ENCODE measurements at regions not wholly inside any gene's neighbourhood (a gene's known extent, or its start where the extent isn't known, plus 50 kb on each side); places are given as distances from the start of the nearest gene placed in this dataset.

- TF ChIP-seq, protein P1, sequence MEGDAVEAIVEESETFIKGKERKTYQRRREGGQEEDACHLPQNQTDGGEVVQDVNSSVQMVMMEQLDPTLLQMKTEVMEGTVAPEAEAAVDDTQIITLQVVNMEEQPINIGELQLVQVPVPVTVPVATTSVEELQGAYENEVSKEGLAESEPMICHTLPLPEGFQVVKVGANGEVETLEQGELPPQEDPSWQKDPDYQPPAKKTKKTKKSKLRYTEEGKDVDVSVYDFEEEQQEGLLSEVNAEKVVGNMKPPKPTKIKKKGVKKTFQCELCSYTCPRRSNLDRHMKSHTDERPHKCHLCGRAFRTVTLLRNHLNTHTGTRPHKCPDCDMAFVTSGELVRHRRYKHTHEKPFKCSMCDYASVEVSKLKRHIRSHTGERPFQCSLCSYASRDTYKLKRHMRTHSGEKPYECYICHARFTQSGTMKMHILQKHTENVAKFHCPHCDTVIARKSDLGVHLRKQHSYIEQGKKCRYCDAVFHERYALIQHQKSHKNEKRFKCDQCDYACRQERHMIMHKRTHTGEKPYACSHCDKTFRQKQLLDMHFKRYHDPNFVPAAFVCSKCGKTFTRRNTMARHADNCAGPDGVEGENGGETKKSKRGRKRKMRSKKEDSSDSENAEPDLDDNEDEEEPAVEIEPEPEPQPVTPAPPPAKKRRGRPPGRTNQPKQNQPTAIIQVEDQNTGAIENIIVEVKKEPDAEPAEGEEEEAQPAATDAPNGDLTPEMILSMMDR (IDR thresholded peaks at IDR 0.05) = no peak
- TF ChIP-seq POLR2AphosphoS5 (IDR thresholded peaks at IDR 0.05) = no peak
Measured at GRCh38 chr10:117468665-117469064, 73.9 kb upstream of the EMX2 start.
